ENCODE measurements at regions not wholly inside any gene's neighbourhood (a gene's known extent, or its start where the extent isn't known, plus 50 kb on each side); places are given as distances from the start of the nearest gene placed in this dataset.

GRCh38 chr5:133867851-133868545, 100.4 kb downstream of the C5orf15 start:
- Histone ChIP-seq H3K9me3 (ENCODE audit: low read length) (no peaks in the 10 kb centered on the region), H3K9me2 (ENCODE audit: insufficient read depth, low read length) (no peaks in the 10 kb centered on the region), H3K36me3 (ENCODE audit: insufficient read depth, low read length) (no peaks in the 10 kb centered on the region), H3K4me3 (ENCODE audit: low read depth, low read length, poor library complexity, severe bottlenecking) (no peak overlapping the region), H3K4me2 (ENCODE audit: low read length) (no peak overlapping the region), H2AFZ (ENCODE audit: low read length) (no peak overlapping the region), H3K4me1 (ENCODE audit: insufficient read depth, low read length, poor library complexity, severe bottlenecking) (no peaks in the 10 kb centered on the region), H3K27ac (ENCODE audit: low read depth, low read length, poor library complexity, severe bottlenecking) (no peak overlapping the region), H4K20me1 (ENCODE audit: insufficient read depth, low read length) (no peaks in the 10 kb centered on the region), H3K79me2 (ENCODE audit: insufficient read depth, low read depth, low read length) (no peaks in the 10 kb centered on the region)
- CTCF ChIA-PET (ENCODE audit: unreplicated experiment), result no interaction called here
- TF ChIP-seq, protein P1, sequence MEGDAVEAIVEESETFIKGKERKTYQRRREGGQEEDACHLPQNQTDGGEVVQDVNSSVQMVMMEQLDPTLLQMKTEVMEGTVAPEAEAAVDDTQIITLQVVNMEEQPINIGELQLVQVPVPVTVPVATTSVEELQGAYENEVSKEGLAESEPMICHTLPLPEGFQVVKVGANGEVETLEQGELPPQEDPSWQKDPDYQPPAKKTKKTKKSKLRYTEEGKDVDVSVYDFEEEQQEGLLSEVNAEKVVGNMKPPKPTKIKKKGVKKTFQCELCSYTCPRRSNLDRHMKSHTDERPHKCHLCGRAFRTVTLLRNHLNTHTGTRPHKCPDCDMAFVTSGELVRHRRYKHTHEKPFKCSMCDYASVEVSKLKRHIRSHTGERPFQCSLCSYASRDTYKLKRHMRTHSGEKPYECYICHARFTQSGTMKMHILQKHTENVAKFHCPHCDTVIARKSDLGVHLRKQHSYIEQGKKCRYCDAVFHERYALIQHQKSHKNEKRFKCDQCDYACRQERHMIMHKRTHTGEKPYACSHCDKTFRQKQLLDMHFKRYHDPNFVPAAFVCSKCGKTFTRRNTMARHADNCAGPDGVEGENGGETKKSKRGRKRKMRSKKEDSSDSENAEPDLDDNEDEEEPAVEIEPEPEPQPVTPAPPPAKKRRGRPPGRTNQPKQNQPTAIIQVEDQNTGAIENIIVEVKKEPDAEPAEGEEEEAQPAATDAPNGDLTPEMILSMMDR (conservative IDR thresholded peaks at IDR 0.05; ENCODE audit: low read length), result no peak
- TF ChIP-seq EZH2phosphoT487 (IDR thresholded peaks at IDR 0.05; ENCODE audit: borderline replicate concordance, low read depth, low read length), result no peak
- BruUV-seq (replicated peaks), result no TSS peak
- POLR2A ChIA-PET, result no interaction called here
- intact Hi-C loops (cut with micrococcal nuclease; ENCODE audit: unreplicated experiment), result loop anchor here (5.0 kb wide), 2 partner anchors 96 to 756 kb away; no protein-coding TSS in a partner anchor
- DNase-seq (ENCODE audit: low spot score), result no peak

GRCh38 chr5:133867341-133867740, 101.1 kb downstream of the C5orf15 start:
- Histone ChIP-seq H4K20me1 (ENCODE audit: insufficient read depth, low read length) (no peaks in the 10 kb centered on the region), H3K4me2 (ENCODE audit: low read length) (no peak overlapping the region), H3K79me2 (ENCODE audit: insufficient read depth, low read depth, low read length) (no peaks in the 10 kb centered on the region), H3K36me3 (ENCODE audit: insufficient read depth, low read length) (no peaks in the 10 kb centered on the region), H3K27ac (ENCODE audit: low read depth, low read length, poor library complexity, severe bottlenecking) (no peak overlapping the region), H3K4me3 (ENCODE audit: low read depth, low read length, poor library complexity, severe bottlenecking) (no peak overlapping the region), H3K9me3 (ENCODE audit: low read length) (no peaks in the 10 kb centered on the region), H2AFZ (ENCODE audit: low read length) (no peak overlapping the region), H3K4me1 (ENCODE audit: insufficient read depth, low read length, poor library complexity, severe bottlenecking) (no peaks in the 10 kb centered on the region), H3K9me2 (ENCODE audit: insufficient read depth, low read length) (no peaks in the 10 kb centered on the region)
- no TSS peak for BruUV-seq (replicated peaks)
- intact Hi-C loops (cut with micrococcal nuclease; ENCODE audit: unreplicated experiment), result loop anchor here (5.0 kb wide), 2 partner anchors 95 to 755 kb away; no protein-coding TSS in a partner anchor
- DNase-seq (ENCODE audit: low spot score), result no peak
- TF ChIP-seq, protein P1 (conservative IDR thresholded peaks at IDR 0.05; ENCODE audit: low read length), result no peak
- TF ChIP-seq EZH2phosphoT487 (IDR thresholded peaks at IDR 0.05; ENCODE audit: borderline replicate concordance, low read depth, low read length), result no peak
- CTCF ChIA-PET (ENCODE audit: unreplicated experiment), result no interaction called here
- POLR2A ChIA-PET, result no interaction called here

GRCh38 chr5:133866903-133867245, 101.6 kb downstream of the C5orf15 start:
- no peaks in the 10 kb centered on the region for H3K9me3 ChIP-seq (ENCODE audit: low read length)
- TF ChIP-seq, protein P1 (conservative IDR thresholded peaks at IDR 0.05; ENCODE audit: low read length), result no peak
- TF ChIP-seq EZH2phosphoT487 (IDR thresholded peaks at IDR 0.05; ENCODE audit: borderline replicate concordance, low read depth, low read length), result no peak
- no peaks in the 10 kb centered on the region for H3K36me3 ChIP-seq (ENCODE audit: insufficient read depth, low read length)
- BruUV-seq (replicated peaks), result no TSS peak
- POLR2A ChIA-PET, result interaction anchor here (0.6 kb wide), 1 partner anchor 761 kb away, joined by 4 read pairs; no protein-coding TSS in a partner anchor
- no peak overlapping the region for H3K27ac ChIP-seq (ENCODE audit: low read depth, low read length, poor library complexity, severe bottlenecking)
- no peak overlapping the region for H2AFZ ChIP-seq (ENCODE audit: low read length)
- H3K9me2 ChIP-seq (ENCODE audit: insufficient read depth, low read length), result no peaks in the 10 kb centered on the region
- no peak overlapping the region for H3K4me3 ChIP-seq (ENCODE audit: low read depth, low read length, poor library complexity, severe bottlenecking)
- no peaks in the 10 kb centered on the region for H4K20me1 ChIP-seq (ENCODE audit: insufficient read depth, low read length)
- CTCF ChIA-PET (ENCODE audit: unreplicated experiment), result no interaction called here
- intact Hi-C loops (cut with micrococcal nuclease; ENCODE audit: unreplicated experiment), result loop anchor here (5.0 kb wide), 2 partner anchors 95 to 755 kb away; no protein-coding TSS in a partner anchor
- H3K79me2 ChIP-seq (ENCODE audit: insufficient read depth, low read depth, low read length), result no peaks in the 10 kb centered on the region
- H3K4me2 ChIP-seq (ENCODE audit: low read length), result no peak overlapping the region
- no peak for DNase-seq (ENCODE audit: low spot score)
- no peaks in the 10 kb centered on the region for H3K4me1 ChIP-seq (ENCODE audit: insufficient read depth, low read length, poor library complexity, severe bottlenecking)

Measured in OCI-LY7 (cell line).